GM12865 (cell line): ENCODE measurements at regions not wholly inside any gene's neighbourhood (a gene's known extent, or its start where the extent isn't known, plus 50 kb on each side); places are given as distances from the start of the nearest gene placed in this dataset.
"Not testable (repeated sequence)": the region's sequence is repeated elsewhere in the genome, so short reads cannot be mapped to it uniquely, and the experiment has no call there.

Experiments used
- DNase-seq: peaks from one replicate; pipeline ENCODE4 v3.0.0; 2010; ENCODE audit warnings: low read depth
- H3K4me3 ChIP-seq: 2 replicates; pipeline ENCODE4 v1.5.1; 2011; ENCODE audit warnings: mild to moderate bottlenecking, low read depth, low read length, control low read depth
- TF ChIP-seq, protein P1 (sequence below): IDR thresholded peaks from 2 replicates; pipeline ENCODE4 v1.5.1; 2011; ENCODE audit warnings: low read length, control low read depth, low read depth, inconsistent platforms; ENCODE audit not compliant: insufficient read depth; ENCODE audit errors: missing control alignments

DNA sequence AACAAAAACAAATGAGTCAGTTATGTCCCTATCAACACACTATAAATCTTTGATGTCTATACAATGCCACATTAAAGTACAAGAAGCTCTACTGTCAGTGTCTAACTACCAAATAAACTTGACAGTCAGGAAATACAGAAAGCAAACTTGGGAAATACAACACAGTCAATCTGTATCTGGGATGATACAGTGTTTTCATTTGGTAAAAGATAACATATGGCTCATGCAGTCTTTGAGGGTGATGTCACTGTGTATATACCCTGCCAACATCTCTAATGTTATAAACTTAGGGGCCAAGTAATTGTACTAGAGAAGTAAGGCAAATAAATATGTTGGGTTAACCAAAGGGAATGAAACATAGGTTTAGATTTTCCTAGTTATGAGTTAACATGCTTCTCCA lies 552.5 kb upstream of the ADAMTS5 start:
- H3K4me3 ChIP-seq, result no peak overlapping the region
- DNase-seq, result no peak
- TF ChIP-seq, protein P1, sequence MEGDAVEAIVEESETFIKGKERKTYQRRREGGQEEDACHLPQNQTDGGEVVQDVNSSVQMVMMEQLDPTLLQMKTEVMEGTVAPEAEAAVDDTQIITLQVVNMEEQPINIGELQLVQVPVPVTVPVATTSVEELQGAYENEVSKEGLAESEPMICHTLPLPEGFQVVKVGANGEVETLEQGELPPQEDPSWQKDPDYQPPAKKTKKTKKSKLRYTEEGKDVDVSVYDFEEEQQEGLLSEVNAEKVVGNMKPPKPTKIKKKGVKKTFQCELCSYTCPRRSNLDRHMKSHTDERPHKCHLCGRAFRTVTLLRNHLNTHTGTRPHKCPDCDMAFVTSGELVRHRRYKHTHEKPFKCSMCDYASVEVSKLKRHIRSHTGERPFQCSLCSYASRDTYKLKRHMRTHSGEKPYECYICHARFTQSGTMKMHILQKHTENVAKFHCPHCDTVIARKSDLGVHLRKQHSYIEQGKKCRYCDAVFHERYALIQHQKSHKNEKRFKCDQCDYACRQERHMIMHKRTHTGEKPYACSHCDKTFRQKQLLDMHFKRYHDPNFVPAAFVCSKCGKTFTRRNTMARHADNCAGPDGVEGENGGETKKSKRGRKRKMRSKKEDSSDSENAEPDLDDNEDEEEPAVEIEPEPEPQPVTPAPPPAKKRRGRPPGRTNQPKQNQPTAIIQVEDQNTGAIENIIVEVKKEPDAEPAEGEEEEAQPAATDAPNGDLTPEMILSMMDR, result no peak

DNA sequence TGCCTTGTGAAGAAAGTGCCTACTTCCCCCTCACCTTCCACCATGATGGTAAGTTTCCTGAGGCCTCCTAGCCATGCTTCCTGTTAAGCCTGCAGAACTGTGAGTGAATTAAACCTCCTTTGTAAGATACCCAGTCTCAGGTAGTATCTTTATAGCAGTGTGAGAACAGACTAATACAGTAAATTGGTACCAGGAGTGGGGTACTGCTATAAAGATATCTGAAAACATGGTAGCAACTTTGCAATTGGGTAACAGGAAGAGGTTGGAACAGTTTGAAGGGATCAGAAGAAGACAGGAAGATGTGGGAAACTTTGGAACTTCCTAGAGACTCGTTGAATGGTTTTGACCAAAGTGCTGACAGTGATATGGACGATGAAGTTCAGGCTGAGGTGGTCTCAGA lies 550.3 kb upstream of the ADAMTS5 start:
- not testable (repeated sequence) for DNase-seq, H3K4me3 ChIP-seq

DNA sequence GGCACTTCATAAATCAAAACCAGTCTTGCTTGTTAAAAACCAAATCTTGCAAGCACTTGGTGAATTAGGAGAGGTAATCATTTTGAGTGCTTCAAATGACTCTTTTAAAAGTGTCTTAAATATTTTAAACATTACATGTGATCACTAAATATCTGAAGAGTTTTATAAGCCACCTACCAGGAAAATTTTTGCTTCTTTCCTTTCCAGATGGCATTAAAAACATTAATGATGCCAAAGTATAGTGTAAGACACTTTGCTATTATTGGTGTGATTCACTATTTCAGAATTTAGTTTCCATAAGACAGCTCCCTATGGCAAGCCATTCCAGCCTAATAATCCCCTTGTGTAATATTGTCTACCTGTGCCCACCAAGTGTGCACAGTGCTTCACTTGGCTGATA lies 548.8 kb upstream of the ADAMTS5 start:
- TF ChIP-seq, protein P1, result no peak
- no peak overlapping the region for H3K4me3 ChIP-seq
- no peak for DNase-seq

DNA sequence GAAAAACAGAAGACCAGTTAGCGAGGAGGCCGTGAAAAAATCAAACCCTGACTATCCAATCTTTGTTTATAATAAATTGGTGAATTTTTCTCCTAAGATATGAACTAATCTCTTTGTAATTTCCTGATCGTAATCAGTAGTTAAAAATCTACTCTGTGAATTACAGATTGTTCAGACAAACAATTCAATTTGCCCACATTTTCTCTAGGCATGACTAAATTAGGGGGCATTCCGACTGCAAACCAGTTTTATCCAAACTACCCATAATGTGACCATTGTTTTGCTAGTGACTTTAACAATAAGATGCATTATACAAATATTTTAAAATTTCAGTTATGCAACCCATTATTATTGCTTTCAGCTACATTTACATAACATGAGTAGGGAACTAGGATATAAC lies 546.9 kb upstream of the ADAMTS5 start:
- no peak for DNase-seq

DNA sequence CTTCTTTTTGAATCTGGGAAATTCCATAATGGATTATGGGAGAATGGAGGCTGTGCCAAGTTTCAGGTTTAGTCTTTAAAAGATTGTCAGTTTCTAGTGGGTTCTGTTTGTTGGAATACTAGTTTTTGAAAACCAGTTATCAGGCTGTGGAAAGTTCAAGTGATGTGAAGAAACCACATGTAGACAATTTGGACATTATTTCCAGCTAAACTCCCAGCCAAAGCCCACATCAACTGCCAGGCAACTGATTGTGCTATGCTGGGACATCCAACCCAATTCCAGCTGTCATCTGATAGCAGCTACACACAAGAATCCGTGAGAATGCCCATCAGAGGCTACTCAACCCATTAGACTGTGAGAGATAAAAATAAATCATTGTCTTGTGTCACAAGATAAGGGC lies 546.1 kb upstream of the ADAMTS5 start:
- DNase-seq, result no peak
- H3K4me3 ChIP-seq, result no peak overlapping the region
- TF ChIP-seq, protein P1, result no peak

More for the DNA sequence above, 546.9 kb upstream of the ADAMTS5 start:
- no peak overlapping the region for H3K4me3 ChIP-seq
- TF ChIP-seq, protein P1, result no peak

DNA sequence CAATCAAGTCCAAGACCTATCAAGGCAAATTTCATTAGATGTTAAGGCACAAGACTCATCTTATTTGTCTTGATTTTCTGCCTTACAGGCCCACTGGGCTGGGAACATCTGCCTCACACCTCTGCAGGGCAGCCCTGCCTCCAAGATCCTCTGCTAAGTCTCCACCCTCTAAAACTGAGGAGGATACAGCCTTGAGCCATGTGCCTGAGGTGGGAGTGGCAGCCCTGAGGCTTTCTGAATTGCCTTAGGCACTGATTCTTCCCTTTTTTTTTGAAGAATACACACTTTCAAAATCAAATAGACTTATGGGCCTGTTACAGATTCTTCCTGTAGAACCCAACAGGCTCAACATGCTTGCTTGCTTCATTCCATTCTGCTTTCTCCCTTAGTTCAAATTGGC lies 544.3 kb upstream of the ADAMTS5 start:
- no peak overlapping the region for H3K4me3 ChIP-seq
- TF ChIP-seq, protein P1, result no peak
- no peak for DNase-seq

DNA sequence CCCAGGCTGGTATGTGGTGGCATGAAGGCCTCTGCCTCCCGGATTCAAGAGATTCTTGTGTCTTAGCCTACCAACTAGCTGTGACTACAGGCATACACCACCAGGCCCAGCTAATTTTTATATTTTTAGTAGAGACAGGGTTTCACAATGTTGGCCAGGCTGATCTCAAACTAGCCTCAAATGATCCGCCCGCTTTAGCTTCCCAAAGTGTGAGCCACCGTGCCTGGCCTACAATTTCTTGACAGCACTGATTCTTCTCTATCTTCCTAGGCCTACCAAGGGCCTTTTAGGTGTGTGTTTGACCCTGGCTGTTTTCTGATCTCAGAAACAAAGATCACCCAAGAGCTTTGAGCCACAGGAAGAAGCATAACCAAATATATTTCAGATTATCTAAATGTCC lies 540.8 kb upstream of the ADAMTS5 start:
- TF ChIP-seq, protein P1, result no peak
- H3K4me3 ChIP-seq, result no peak overlapping the region
- no peak for DNase-seq

DNA sequence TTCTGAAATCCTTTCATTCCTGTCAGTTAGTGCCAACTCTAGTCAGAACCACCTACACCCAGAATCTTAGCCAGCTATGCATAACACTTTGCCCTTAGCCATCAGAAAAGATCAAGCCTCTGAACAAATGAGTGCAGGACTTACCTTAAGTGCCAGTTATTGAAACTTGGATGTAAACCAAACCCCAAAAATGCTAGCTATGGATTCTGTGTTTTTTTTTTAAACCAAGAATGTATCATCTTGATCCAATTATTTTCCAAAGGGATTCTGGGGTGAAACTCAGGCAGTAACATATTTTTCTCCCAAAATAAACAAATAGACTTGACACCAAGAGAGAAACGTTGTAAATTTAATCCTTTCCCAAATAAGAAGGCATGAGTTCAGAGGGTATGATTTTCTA lies 538.6 kb upstream of the ADAMTS5 start:
- DNase-seq, result no peak
- TF ChIP-seq, protein P1, result no peak
- no peak overlapping the region for H3K4me3 ChIP-seq
